ENCODE measurements at regions not wholly inside any gene's neighbourhood (a gene's known extent, or its start where the extent isn't known, plus 50 kb on each side); places are given as distances from the start of the nearest gene placed in this dataset.
"Not testable (repeated sequence)": the region's sequence is repeated elsewhere in the genome, so short reads cannot be mapped to it uniquely, and the experiment has no call there.

GRCh38 chr2:175599966-175600831 is 401.9 kb downstream of the LNPK start:
- Histone ChIP-seq H3K9ac (no peak overlapping the region), H3K9me3 (replicated peaks in 1 of 11) (no peaks in the 10 kb centered on the region), H3K4me2 (no peak overlapping the region), H3K4me3 (no peak overlapping the region), H4K20me1 (no peaks in the 10 kb centered on the region), H3K36me3 (no peaks in the 10 kb centered on the region), H3K27me3 (no peaks in the 10 kb centered on the region), H3K27ac (no peak overlapping the region), H3K4me1 (peaks cover 0 to 11% (median 0%) of the 10 kb centered on the region in 10 experiments; a peak in 3 of 20 replicates)
- no peak for TF ChIP-seq Cebpa-rat (IDR thresholded peaks at IDR 0.05)

GRCh38 chr2:175597286-175597685 is 404.8 kb downstream of the LNPK start:
- Histone ChIP-seq H3K27me3 (no peaks in the 10 kb centered on the region), H3K4me3 (no peak overlapping the region), H4K20me1 (no peaks in the 10 kb centered on the region), H3K36me3 (no peaks in the 10 kb centered on the region), H3K9me3 (replicated peaks in 1 of 11) (0 out of 22 replicates have a peak, but pooled peaks cover 0 to 3% (median 0%) of the 10 kb centered on the region in 11 experiments), H3K4me2 (peak overlapping the region in 2 of 11 experiments; percentile 3 to 25; a peak in 1 of 22 replicates), H3K9ac (no peak overlapping the region), H3K4me1 (peaks cover 0 to 11% (median 0%) of the 10 kb centered on the region in 10 experiments; a peak in 3 of 20 replicates), H3K27ac (no peak overlapping the region)
- no peak for TF ChIP-seq Cebpa-rat (IDR thresholded peaks at IDR 0.05)

GRCh38 chr2:175595139-175595538 is 406.9 kb downstream of the LNPK start:
- 0 out of 22 replicates have a peak, but pooled peaks cover 0 to 3% (median 0%) of the 10 kb centered on the region in 11 experiments for H3K9me3 ChIP-seq (replicated peaks in 1 of 11)
- H3K4me1 ChIP-seq = peaks cover 0 to 11% (median 0%) of the 10 kb centered on the region in 10 experiments; a peak in 3 of 20 replicates
- TF ChIP-seq Cebpa-rat (IDR thresholded peaks at IDR 0.05) = no peak
- H3K27me3 ChIP-seq = no peaks in the 10 kb centered on the region
- no peaks in the 10 kb centered on the region for H4K20me1 ChIP-seq
- H3K27ac ChIP-seq = no peak overlapping the region
- H3K9ac ChIP-seq = no peak overlapping the region
- no peak overlapping the region for H3K4me3 ChIP-seq
- H3K4me2 ChIP-seq = no peak overlapping the region
- H3K36me3 ChIP-seq = no peaks in the 10 kb centered on the region

GRCh38 chr2:175593686-175594525 is 408.2 kb downstream of the LNPK start:
- H3K4me3 ChIP-seq; H3K4me2 ChIP-seq; H3K27me3 ChIP-seq; H4K20me1 ChIP-seq; H3K36me3 ChIP-seq; H3K9ac ChIP-seq; H3K9me3 ChIP-seq (replicated peaks in 1 of 11); H3K27ac ChIP-seq: not testable (repeated sequence)
- H3K4me1 ChIP-seq = peaks cover 0 to 11% (median 0%) of the 10 kb centered on the region in 10 experiments; a peak in 3 of 20 replicates

- H4K20me1 ChIP-seq; H3K9ac ChIP-seq; H3K27me3 ChIP-seq; H3K4me2 ChIP-seq; H3K4me1 ChIP-seq; H3K4me3 ChIP-seq; H3K9me3 ChIP-seq (replicated peaks in 1 of 11); H3K27ac ChIP-seq; H3K36me3 ChIP-seq: not testable (repeated sequence)
Observed at GRCh38 chr2:175588213-175588612, 406.7 kb upstream of the ATP5MC3 start.

GRCh38 chr2:175585496-175585895 is 404.0 kb upstream of the ATP5MC3 start:
- TF ChIP-seq Cebpa-rat (IDR thresholded peaks at IDR 0.05) = no peak
- H3K4me3 ChIP-seq = no peak overlapping the region
- no peak overlapping the region for H3K27ac ChIP-seq
- H3K9ac ChIP-seq = no peak overlapping the region
- no peaks in the 10 kb centered on the region for H3K36me3 ChIP-seq
- peak overlapping the region in 1 of 11 experiments; percentile 9; a peak in 1 of 22 replicates for H3K4me2 ChIP-seq
- peaks cover 0 to 22% (median 11%) of the 10 kb centered on the region in 10 experiments; a peak in 14 of 20 replicates for H3K4me1 ChIP-seq
- H3K9me3 ChIP-seq (replicated peaks in 1 of 11) = no peaks in the 10 kb centered on the region
- H3K27me3 ChIP-seq = no peaks in the 10 kb centered on the region
- H4K20me1 ChIP-seq = no peaks in the 10 kb centered on the region

- Histone ChIP-seq H4K20me1 (no peaks in the 10 kb centered on the region), H3K9ac (no peak overlapping the region), H3K4me1 (peaks cover 14 to 51% (median 30%) of the 10 kb centered on the region in 10 experiments), H3K27me3 (no peaks in the 10 kb centered on the region), H3K4me2 (peak overlapping the region in 4 of 11 experiments; percentile 2 to 78 (median 54); a peak in 6 of 22 replicates), H3K27ac (no peak overlapping the region), H3K4me3 (no peak overlapping the region), H3K36me3 (no peaks in the 10 kb centered on the region), H3K9me3 (replicated peaks in 1 of 11) (no peaks in the 10 kb centered on the region)
- no peak for TF ChIP-seq Cebpa-rat (IDR thresholded peaks at IDR 0.05)
Observed at GRCh38 chr2:175580652-175581051, 399.1 kb upstream of the ATP5MC3 start.

GRCh38 chr2:175579646-175580045 is 398.1 kb upstream of the ATP5MC3 start:
- no peak overlapping the region for H3K9ac ChIP-seq
- no peak for TF ChIP-seq Cebpa-rat (IDR thresholded peaks at IDR 0.05)
- no peaks in the 10 kb centered on the region for H4K20me1 ChIP-seq
- H3K27me3 ChIP-seq = no peaks in the 10 kb centered on the region
- H3K4me1 ChIP-seq = peaks cover 24 to 51% (median 39%) of the 10 kb centered on the region in 10 experiments
- no peaks in the 10 kb centered on the region for H3K36me3 ChIP-seq
- peak overlapping the region in 4 of 11 experiments; percentile 18 to 78 (median 54); a peak in 7 of 22 replicates for H3K4me2 ChIP-seq
- no peaks in the 10 kb centered on the region for H3K9me3 ChIP-seq (replicated peaks in 1 of 11)
- H3K4me3 ChIP-seq = no peak overlapping the region
- no peak overlapping the region for H3K27ac ChIP-seq

GRCh38 chr2:175577368-175577970 is 396.0 kb upstream of the ATP5MC3 start:
- no peak for TF ChIP-seq Cebpa-rat (IDR thresholded peaks at IDR 0.05)
- no peaks in the 10 kb centered on the region for H3K9me3 ChIP-seq (replicated peaks in 1 of 11)
- peaks cover 24 to 51% (median 38%) of the 10 kb centered on the region in 10 experiments for H3K4me1 ChIP-seq
- H3K27me3 ChIP-seq = no peaks in the 10 kb centered on the region
- H4K20me1 ChIP-seq = no peaks in the 10 kb centered on the region
- no peak overlapping the region for H3K4me3 ChIP-seq
- no peaks in the 10 kb centered on the region for H3K36me3 ChIP-seq
- no peak overlapping the region for H3K9ac ChIP-seq
- H3K27ac ChIP-seq = no peak overlapping the region
- H3K4me2 ChIP-seq = peak overlapping the region in 3 of 11 experiments; percentile 66 to 78 (median 78); a peak in 4 of 22 replicates

Data from BLaER1 treated with 17β-estradiol and CSF1 and Interleukin-3, amounts not matched to agents 10 nM and 100 nM (cell line).